ENCODE measurements at regions not wholly inside any gene's neighbourhood (a gene's known extent, or its start where the extent isn't known, plus 50 kb on each side); places are given as distances from the start of the nearest gene placed in this dataset.

GRCh38 chr9:118521261-118521660, 817.1 kb downstream of the TLR4 start:
- DNase-seq: no peak

- DNase-seq: peak; percentile 60
These were observed 818.2 kb downstream of the TLR4 start for GRCh38 chr9:118522093-118523028.

- no peak for DNase-seq
These were observed 823.1 kb downstream of the TLR4 start for GRCh38 chr9:118527261-118527660.

- DNase-seq: no peak
These were observed 825.0 kb downstream of the TLR4 start for GRCh38 chr9:118529210-118529609.

GRCh38 chr9:118529624-118530214, 825.5 kb downstream of the TLR4 start:
- DNase-seq: no peak

GRCh38 chr9:118532592-118532991, 828.4 kb downstream of the TLR4 start:
- DNase-seq: no peak

- DNase-seq: no peak
These were observed 828.9 kb downstream of the TLR4 start for GRCh38 chr9:118533101-118533500.

GRCh38 chr9:118533850-118534249, 829.6 kb downstream of the TLR4 start:
- no peak for DNase-seq

- no peak for DNase-seq
These were observed 832.0 kb downstream of the TLR4 start for GRCh38 chr9:118536153-118536552.

- no peak for DNase-seq
These were observed 830.3 kb downstream of the BRINP1 start for GRCh38 chr9:118538959-118539358.

- DNase-seq: no peak
These were observed 815.8 kb downstream of the BRINP1 start for GRCh38 chr9:118553465-118553864.

GRCh38 chr9:118554987-118555386, 814.2 kb downstream of the BRINP1 start:
- no peak for DNase-seq

GRCh38 chr9:118558026-118558425, 811.2 kb downstream of the BRINP1 start:
- no peak for DNase-seq

- DNase-seq: no peak
These were observed 810.3 kb downstream of the BRINP1 start for GRCh38 chr9:118558891-118559290.

GRCh38 chr9:118561051-118561450, 808.2 kb downstream of the BRINP1 start:
- no peak for DNase-seq

GRCh38 chr9:118563677-118564076, 805.6 kb downstream of the BRINP1 start:
- no peak for DNase-seq

- no peak for DNase-seq
These were observed 801.4 kb downstream of the BRINP1 start for GRCh38 chr9:118567861-118568260.

GRCh38 chr9:118568704-118569103, 800.5 kb downstream of the BRINP1 start:
- DNase-seq: no peak

GRCh38 chr9:118569148-118569547, 800.1 kb downstream of the BRINP1 start:
- DNase-seq: no peak

GRCh38 chr9:118570066-118570465, 799.2 kb downstream of the BRINP1 start:
- DNase-seq: no peak

- DNase-seq: no peak
These were observed 793.7 kb downstream of the BRINP1 start for GRCh38 chr9:118575341-118576070.

GRCh38 chr9:118577121-118577520, 792.1 kb downstream of the BRINP1 start:
- no peak for DNase-seq

- DNase-seq: no peak
These were observed 790.8 kb downstream of the BRINP1 start for GRCh38 chr9:118578467-118578866.

Measured in tongue (tissue), 1 donor.